Astrocyte of the cerebellum (primary cell): ENCODE measurements at regions not wholly inside any gene's neighbourhood (a gene's known extent, or its start where the extent isn't known, plus 50 kb on each side); places are given as distances from the start of the nearest gene placed in this dataset.

ENCODE experiments used
- DNase-seq: peaks from one replicate; pipeline ENCODE4 v3.0.0-alpha.2; 2011; ENCODE audit warnings: low read depth
- H3K4me3 ChIP-seq: 2 replicates; pipeline ENCODE4 v1.5.1; 2011; ENCODE audit warnings: mild to moderate bottlenecking, low read depth, low read length, moderate library complexity
- in situ Hi-C: cut with HindIII; loops from 2 replicates; pipeline ENCODE4 v1.10.0; 2017; ENCODE audit warnings: low sequenced_read_pairs
- TF ChIP-seq, protein P1 (sequence below): IDR thresholded peaks from 2 replicates; pipeline ENCODE4 v1.5.1; 2012; ENCODE audit warnings: low read length, low read depth, moderate library complexity, mild to moderate bottlenecking; ENCODE audit errors: missing control alignments

DNA sequence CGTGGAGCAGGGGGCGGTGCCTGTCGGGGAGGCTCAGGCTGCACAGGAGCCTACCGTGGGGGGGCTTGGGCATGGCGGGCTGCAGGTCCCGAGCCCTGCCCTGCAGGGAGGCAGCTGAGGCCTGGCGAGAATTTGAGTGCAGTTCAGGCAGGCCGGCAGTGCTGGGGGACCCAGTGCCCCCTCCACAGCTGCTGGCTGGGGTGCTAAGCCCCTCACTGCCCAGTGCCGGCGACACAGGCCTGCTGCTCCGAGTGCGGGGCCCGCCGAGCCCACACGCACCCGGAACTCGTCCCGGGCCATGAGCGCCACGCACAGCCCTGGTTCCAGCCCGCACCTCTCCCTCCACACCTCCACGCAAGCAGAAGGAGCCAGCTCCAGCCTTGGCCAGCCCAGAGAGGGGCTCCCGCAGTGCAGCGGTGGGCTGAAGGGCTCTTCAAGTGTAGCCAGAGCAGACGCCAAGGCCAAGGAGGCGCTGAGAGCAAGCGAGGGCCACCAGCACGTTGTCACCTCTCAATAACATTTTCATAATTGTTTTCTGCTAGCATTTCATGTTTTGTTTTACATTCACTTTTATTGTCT, 1378.9 kb upstream of the CELF4 start:
- in situ Hi-C loops = no loop called here
- DNase-seq = no peak
- TF ChIP-seq, protein P1, sequence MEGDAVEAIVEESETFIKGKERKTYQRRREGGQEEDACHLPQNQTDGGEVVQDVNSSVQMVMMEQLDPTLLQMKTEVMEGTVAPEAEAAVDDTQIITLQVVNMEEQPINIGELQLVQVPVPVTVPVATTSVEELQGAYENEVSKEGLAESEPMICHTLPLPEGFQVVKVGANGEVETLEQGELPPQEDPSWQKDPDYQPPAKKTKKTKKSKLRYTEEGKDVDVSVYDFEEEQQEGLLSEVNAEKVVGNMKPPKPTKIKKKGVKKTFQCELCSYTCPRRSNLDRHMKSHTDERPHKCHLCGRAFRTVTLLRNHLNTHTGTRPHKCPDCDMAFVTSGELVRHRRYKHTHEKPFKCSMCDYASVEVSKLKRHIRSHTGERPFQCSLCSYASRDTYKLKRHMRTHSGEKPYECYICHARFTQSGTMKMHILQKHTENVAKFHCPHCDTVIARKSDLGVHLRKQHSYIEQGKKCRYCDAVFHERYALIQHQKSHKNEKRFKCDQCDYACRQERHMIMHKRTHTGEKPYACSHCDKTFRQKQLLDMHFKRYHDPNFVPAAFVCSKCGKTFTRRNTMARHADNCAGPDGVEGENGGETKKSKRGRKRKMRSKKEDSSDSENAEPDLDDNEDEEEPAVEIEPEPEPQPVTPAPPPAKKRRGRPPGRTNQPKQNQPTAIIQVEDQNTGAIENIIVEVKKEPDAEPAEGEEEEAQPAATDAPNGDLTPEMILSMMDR = no peak
- H3K4me3 ChIP-seq = no peak overlapping the region

DNA sequence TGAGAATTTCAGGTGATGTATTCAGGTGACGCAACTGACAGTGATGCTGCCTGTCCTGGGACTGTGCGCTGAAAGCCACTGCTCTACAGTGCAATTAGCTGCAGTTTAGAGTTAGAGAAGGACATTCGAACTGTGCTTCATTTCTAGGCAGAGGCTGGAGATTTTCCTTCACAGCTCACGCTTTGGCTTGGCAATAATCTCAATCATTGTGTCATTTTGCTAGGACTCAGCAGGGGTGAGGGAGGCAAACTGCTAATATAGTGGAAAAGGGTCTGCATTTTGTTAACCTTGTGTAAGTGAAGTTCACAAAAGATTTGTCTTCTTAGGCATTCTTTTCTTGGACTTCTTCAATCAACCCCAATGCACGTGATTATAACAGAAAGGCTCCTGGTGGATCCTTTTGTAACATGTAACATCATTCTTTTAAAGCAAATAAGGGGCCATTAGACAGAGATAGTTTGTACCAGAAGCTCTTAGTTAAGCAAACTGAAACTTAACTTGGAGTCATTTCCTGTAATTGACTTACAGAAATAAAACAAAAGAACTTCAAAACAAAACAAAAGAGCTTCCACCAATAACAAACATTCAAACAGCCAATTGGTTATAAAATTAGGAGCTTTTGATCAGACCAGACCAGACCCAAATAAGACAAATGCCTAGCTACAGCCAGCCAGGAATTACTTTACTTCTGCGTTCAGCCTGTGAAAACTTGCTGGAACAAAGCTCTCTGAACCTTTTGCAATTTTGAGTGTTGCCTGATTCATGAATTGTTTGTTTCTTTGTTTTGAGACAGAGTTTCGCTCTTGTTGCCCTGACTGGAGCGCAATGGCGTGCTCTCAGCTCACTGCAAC, 1376.3 kb upstream of the CELF4 start:
- in situ Hi-C loops = no loop called here
- no peak for DNase-seq
- no peak overlapping the region for H3K4me3 ChIP-seq
- TF ChIP-seq, protein P1 = no peak

DNA sequence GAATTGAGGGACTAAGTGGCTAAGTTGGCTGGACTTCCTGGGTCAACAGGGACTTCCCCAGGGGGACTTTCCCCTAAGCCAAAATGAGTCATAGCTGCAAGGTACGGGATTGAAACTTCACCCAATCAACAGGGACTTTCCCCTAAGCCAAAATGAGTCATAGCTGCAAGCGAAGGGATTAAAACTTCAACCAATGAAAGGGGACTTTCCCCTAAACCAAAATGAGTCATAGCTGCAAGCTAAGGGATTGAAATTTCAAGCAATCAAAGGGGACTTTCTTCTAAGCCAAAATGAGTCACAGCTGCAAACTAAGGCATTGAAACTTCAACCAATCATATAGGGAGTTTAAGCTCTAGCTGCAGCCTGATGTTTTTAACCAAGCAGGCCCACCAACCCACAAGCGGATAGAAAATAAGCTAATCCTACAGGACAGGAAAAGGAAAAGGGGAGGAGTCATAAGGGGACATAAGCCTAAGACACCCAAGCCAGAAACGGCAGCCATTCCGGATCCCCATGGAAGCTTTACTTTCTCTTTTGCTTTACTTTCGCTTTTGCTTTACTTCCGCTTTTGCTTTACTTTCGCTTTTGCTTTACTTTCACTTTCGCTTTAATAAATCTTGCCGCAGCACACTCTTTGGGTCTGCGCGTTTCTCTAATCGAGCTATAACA, 1375.4 kb upstream of the CELF4 start:
- in situ Hi-C loops = no loop called here
- H3K4me3 ChIP-seq = no peak overlapping the region
- peak; percentile 15 for DNase-seq
- TF ChIP-seq, protein P1 = no peak

DNA sequence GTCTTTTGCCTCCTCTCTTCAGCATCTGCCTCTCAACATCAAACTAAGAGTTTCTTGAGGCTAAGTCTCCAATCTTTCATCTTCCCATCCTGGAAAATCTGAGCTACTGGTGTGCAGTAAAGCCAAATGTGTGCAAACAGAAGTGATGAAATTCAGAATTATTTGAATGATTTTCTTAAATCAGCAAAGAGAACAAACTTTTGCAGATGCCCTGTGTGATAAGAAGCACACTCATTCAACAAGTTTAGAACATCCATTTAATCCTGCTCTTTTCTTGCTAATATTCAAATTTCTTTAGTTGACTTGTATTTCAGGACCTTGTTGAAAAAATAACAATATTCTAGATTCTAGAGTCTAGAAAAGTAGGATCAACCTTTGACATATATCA, 1374.9 kb upstream of the CELF4 start:
- in situ Hi-C loops = no loop called here
- H3K4me3 ChIP-seq = no peak overlapping the region
- TF ChIP-seq, protein P1 = no peak
- DNase-seq = no peak

DNA sequence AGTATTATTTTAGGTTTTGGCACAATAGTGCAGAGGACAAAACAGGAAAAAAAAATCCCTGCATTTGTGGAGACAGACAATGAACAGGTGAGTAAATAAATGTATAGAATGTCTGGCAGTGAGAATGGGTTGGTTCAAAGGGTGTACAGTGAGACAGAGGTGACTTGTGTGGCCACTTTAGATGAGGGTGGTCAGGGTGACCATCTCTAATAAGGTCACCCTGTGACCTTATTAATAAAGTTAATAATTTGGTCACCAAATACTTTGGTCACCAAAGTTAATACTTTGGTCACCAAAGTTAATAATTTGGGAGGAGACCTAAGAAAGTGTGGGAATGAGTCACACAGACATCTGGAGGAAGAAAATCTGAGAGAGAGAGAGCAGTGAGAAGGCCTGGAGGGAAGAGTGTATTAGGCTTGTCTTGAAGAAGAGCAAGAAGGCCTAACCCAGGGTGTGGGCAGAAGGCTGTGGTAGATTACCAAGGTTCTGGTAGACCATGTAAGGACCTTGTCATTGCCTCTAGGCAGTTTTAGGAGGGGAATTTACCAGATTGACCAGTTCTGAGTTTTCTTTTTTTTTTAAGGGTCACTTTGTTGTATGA, 1368.4 kb upstream of the CELF4 start:
- in situ Hi-C loops = no loop called here
- TF ChIP-seq, protein P1 = no peak
- no peak for DNase-seq
- H3K4me3 ChIP-seq = no peak overlapping the region

DNA sequence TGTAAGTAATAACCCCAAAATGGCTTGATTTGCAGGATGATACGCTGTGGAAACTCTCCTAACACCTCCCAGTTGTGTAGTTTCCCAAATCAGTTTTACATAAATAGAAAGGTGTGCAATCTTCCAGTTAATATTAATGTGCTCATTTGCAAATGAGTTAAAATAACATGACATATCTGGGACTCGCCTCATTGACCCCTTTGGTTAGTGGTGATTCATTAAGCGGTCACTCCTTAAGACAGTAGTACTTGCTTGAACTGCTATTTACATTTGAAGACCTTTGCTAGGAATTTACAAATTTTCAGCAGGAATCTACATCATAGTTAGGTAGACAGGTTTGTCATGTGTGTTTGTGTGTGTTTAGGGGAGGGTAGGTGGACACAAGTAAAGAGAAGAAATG, 1367.7 kb upstream of the CELF4 start:
- H3K4me3 ChIP-seq = no peak overlapping the region
- TF ChIP-seq, protein P1 = no peak
- no peak for DNase-seq
- in situ Hi-C loops = no loop called here
